ENCODE measurements at regions not wholly inside any gene's neighbourhood (a gene's known extent, or its start where the extent isn't known, plus 50 kb on each side); places are given as distances from the start of the nearest gene placed in this dataset.

DNA sequence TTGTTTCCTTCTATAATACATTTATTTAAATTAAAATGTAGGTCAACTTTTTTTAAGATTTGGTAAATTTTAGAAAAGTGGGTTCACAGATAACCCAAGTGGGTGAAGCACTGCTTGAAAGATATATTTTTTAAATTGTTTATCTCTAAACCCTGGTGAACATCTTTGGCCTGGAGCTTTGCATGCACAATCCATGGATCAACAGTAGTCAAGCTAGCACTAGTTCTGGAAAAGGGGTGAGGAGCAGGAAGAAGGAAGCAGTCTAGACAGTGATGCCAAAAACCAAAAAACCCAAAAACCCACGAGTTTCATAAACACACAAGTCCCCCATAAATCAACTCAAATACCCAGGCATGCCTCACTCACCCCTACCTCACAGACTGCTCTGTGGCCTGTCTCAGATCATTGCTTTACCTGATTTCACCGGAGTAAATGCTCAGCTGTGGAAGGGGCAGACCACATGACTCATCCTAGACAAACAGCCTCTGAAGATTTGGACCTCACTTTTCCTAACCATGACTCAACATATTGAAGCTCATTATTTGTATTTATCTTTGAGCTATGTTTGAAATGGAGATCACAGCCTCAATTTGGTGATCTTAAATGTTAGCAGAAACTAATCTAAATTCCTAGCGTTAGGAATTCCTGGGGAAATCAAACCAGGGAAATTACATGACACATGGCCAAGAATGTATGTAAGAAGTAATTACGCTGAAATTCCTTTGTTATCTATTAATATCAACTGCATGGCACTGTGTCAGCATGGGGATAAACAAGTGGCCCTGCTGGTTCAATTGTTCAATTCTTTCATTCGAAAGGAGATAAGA is 149.6 kb downstream of the ZNF608 start (continued):
- TF ChIP-seq, protein P1, sequence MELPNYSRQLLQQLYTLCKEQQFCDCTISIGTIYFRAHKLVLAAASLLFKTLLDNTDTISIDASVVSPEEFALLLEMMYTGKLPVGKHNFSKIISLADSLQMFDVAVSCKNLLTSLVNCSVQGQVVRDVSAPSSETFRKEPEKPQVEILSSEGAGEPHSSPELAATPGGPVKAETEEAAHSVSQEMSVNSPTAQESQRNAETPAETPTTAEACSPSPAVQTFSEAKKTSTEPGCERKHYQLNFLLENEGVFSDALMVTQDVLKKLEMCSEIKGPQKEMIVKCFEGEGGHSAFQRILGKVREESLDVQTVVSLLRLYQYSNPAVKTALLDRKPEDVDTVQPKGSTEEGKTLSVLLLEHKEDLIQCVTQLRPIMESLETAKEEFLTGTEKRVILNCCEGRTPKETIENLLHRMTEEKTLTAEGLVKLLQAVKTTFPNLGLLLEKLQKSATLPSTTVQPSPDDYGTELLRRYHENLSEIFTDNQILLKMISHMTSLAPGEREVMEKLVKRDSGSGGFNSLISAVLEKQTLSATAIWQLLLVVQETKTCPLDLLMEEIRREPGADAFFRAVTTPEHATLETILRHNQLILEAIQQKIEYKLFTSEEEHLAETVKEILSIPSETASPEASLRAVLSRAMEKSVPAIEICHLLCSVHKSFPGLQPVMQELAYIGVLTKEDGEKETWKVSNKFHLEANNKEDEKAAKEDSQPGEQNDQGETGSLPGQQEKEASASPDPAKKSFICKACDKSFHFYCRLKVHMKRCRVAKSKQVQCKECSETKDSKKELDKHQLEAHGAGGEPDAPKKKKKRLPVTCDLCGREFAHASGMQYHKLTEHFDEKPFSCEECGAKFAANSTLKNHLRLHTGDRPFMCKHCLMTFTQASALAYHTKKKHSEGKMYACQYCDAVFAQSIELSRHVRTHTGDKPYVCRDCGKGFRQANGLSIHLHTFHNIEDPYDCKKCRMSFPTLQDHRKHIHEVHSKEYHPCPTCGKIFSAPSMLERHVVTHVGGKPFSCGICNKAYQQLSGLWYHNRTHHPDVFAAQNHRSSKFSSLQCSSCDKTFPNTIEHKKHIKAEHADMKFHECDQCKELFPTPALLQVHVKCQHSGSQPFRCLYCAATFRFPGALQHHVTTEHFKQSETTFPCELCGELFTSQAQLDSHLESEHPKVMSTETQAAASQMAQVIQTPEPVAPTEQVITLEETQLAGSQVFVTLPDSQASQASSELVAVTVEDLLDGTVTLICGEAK (IDR thresholded peaks at IDR 0.05), result no peak
- TF ChIP-seq, protein P1 (CRISPR knock-in tag; IDR thresholded peaks at IDR 0.05), result no peak
- TF ChIP-seq SAP130 (CRISPR knock-in tag; IDR thresholded peaks at IDR 0.05; ENCODE audit: low read depth) (peak; percentile 69), ZBTB20 (CRISPR knock-in tag; IDR thresholded peaks at IDR 0.05; ENCODE audit: borderline replicate concordance, low read depth) (no peak), ZMYM4 (CRISPR knock-in tag; IDR thresholded peaks at IDR 0.05) (no peak), KDM5B (CRISPR knock-in tag; IDR thresholded peaks at IDR 0.05; ENCODE audit: borderline replicate concordance) (no peak), NCOR1 (IDR thresholded peaks at IDR 0.05; ENCODE audit: borderline replicate concordance, low read length) (no peak; the same call in 1 of the 2 replicates), SMAD1 (CRISPR knock-in tag; IDR thresholded peaks at IDR 0.05; ENCODE audit: borderline replicate concordance, low read depth) (no peak), JDP2 (CRISPR knock-in tag; IDR thresholded peaks at IDR 0.05; ENCODE audit: borderline replicate concordance) (no peak), GFI1 (CRISPR knock-in tag; IDR thresholded peaks at IDR 0.05; ENCODE audit: borderline replicate concordance) (peak; percentile 66; the same call in 1 of the 2 replicates), ZFP82 (CRISPR knock-in tag; IDR thresholded peaks at IDR 0.05; ENCODE audit: borderline replicate concordance) (no peak), SOX5 (CRISPR knock-in tag; IDR thresholded peaks at IDR 0.05; ENCODE audit: borderline replicate concordance) (peak; percentile 72; the same call in 1 of the 2 replicates), ATF1 (CRISPR knock-in tag; IDR thresholded peaks at IDR 0.05) (no peak), XRCC5 (optimal IDR thresholded peaks at IDR 0.05; ENCODE audit: low read length) (no peak), NKX3-1 (CRISPR knock-in tag; IDR thresholded peaks at IDR 0.05) (no peak), BCL6 (CRISPR knock-in tag; IDR thresholded peaks at IDR 0.05) (peak; percentile 71), CHD4 (IDR thresholded peaks at IDR 0.05; ENCODE audit: borderline replicate concordance, low read length) (no peak), ZNF34 (CRISPR knock-in tag; IDR thresholded peaks at IDR 0.05; ENCODE audit: borderline replicate concordance) (no peak)
- TF ChIP-seq, protein P2, sequence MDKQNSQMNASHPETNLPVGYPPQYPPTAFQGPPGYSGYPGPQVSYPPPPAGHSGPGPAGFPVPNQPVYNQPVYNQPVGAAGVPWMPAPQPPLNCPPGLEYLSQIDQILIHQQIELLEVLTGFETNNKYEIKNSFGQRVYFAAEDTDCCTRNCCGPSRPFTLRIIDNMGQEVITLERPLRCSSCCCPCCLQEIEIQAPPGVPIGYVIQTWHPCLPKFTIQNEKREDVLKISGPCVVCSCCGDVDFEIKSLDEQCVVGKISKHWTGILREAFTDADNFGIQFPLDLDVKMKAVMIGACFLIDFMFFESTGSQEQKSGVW (CRISPR knock-in tag; IDR thresholded peaks at IDR 0.05; ENCODE audit: borderline replicate concordance), result no peak
